ENCODE measurements at regions not wholly inside any gene's neighbourhood (a gene's known extent, or its start where the extent isn't known, plus 50 kb on each side); places are given as distances from the start of the nearest gene placed in this dataset.
A peak's percentile ranks its signal among the peaks of the same experiment; 100 is the strongest.

- Histone ChIP-seq H3K27ac (replicated peaks in 1 of 4) (no peak overlapping the region), H3K4me1 (no peaks in the 10 kb centered on the region), H3K9me3 (no peaks in the 10 kb centered on the region), H3K36me3 (no peaks in the 10 kb centered on the region), H3K27me3 (no peaks in the 10 kb centered on the region), H3K4me3 (no peak overlapping the region)
- TF ChIP-seq CTCF (IDR thresholded peaks at IDR 0.05) (no peak), POLR2AphosphoS5 (IDR thresholded peaks at IDR 0.05) (no peak), POLR2A (IDR thresholded peaks at IDR 0.05; ENCODE audit: low read depth) (no peak), EP300 (IDR thresholded peaks at IDR 0.05) (no peak)
- 91% methylated on average over 4 of the region's 4 CpGs for WGBS
- no peak for DNase-seq (ENCODE audit: extremely low spot score)
- intact Hi-C loops (cut with DNase I): no loop called here
Observed at GRCh38 chr5:5904113-5904512, 474.2 kb downstream of the MED10 start.

- Histone ChIP-seq H3K4me3 (no peak overlapping the region), H3K9me3 (no peaks in the 10 kb centered on the region), H3K36me3 (no peaks in the 10 kb centered on the region), H3K27me3 (no peaks in the 10 kb centered on the region), H3K27ac (replicated peaks in 1 of 4) (no peak overlapping the region), H3K4me1 (no peaks in the 10 kb centered on the region)
- no peak for DNase-seq (ENCODE audit: extremely low spot score)
- WGBS: 81% methylated on average over 9 of the region's 10 CpGs
- TF ChIP-seq POLR2A (IDR thresholded peaks at IDR 0.05; ENCODE audit: low read depth) (no peak), EP300 (IDR thresholded peaks at IDR 0.05) (no peak), CTCF (IDR thresholded peaks at IDR 0.05) (no peak), POLR2AphosphoS5 (IDR thresholded peaks at IDR 0.05) (no peak)
- intact Hi-C loops (cut with DNase I): no loop called here
Observed at GRCh38 chr5:5902678-5903646, 475.4 kb downstream of the MED10 start.

- Histone ChIP-seq H3K27ac (replicated peaks in 1 of 4) (no peak overlapping the region), H3K27me3 (no peaks in the 10 kb centered on the region), H3K36me3 (no peaks in the 10 kb centered on the region), H3K9me3 (no peaks in the 10 kb centered on the region), H3K4me3 (no peak overlapping the region), H3K4me1 (no peaks in the 10 kb centered on the region)
- 91% methylated on average over 6 of the region's 6 CpGs for WGBS
- TF ChIP-seq POLR2A (IDR thresholded peaks at IDR 0.05; ENCODE audit: low read depth): no peak
- DNase-seq (ENCODE audit: extremely low spot score): no peak
- intact Hi-C loops (cut with DNase I): no loop called here
Observed at GRCh38 chr5:5900350-5900749, 477.9 kb downstream of the ICE1 start.

- no peaks in the 10 kb centered on the region for H3K27me3 ChIP-seq
- no peak for TF ChIP-seq POLR2AphosphoS5 (IDR thresholded peaks at IDR 0.05)
- no peak for TF ChIP-seq POLR2A (IDR thresholded peaks at IDR 0.05; ENCODE audit: low read depth)
- no peak for TF ChIP-seq CTCF (IDR thresholded peaks at IDR 0.05)
- TF ChIP-seq EP300 (IDR thresholded peaks at IDR 0.05): no peak
- no peak overlapping the region for H3K27ac ChIP-seq (replicated peaks in 1 of 4)
- intact Hi-C loops (cut with DNase I): no loop called here
- H3K36me3 ChIP-seq: no peaks in the 10 kb centered on the region
- no peaks in the 10 kb centered on the region for H3K9me3 ChIP-seq
- WGBS: 92% methylated on average over 3 of the region's 3 CpGs
- no peaks in the 10 kb centered on the region for H3K4me1 ChIP-seq
- H3K4me3 ChIP-seq: no peak overlapping the region
- no peak for DNase-seq (ENCODE audit: extremely low spot score)
Observed at GRCh38 chr5:5899716-5900115, 477.2 kb downstream of the ICE1 start.

GRCh38 chr5:5888284-5888683 lies 465.8 kb downstream of the ICE1 start:
- H3K27ac ChIP-seq (replicated peaks in 1 of 4): no peak overlapping the region
- WGBS: 100% methylated on average over 1 of the region's 1 CpG
- DNase-seq (ENCODE audit: extremely low spot score): peak; percentile 60
- H3K36me3 ChIP-seq: no peaks in the 10 kb centered on the region
- TF ChIP-seq POLR2A (IDR thresholded peaks at IDR 0.05; ENCODE audit: low read depth) (no peak), CTCF (IDR thresholded peaks at IDR 0.05) (no peak), EP300 (IDR thresholded peaks at IDR 0.05) (no peak)
- H3K4me3 ChIP-seq: no peak overlapping the region
- peaks cover 0 to 27% (median 4%) of the 10 kb centered on the region in 4 donors for H3K27me3 ChIP-seq
- peaks cover 0 to 6% (median 2%) of the 10 kb centered on the region in 4 donors for H3K4me1 ChIP-seq
- intact Hi-C loops (cut with DNase I): loop anchor here (5.0 kb wide), 1 partner anchor 391 kb away; no protein-coding TSS in a partner anchor
- H3K9me3 ChIP-seq: peaks cover 0 to 4% (median 0%) of the 10 kb centered on the region in 4 donors
